B cell (primary cell): ENCODE measurements at regions not wholly inside any gene's neighbourhood (a gene's known extent, or its start where the extent isn't known, plus 50 kb on each side); places are given as distances from the start of the nearest gene placed in this dataset.

Experiments
- ATAC-seq: fragments of 200-7000 bp; cut with Tn5 transposase; one replicate; pipeline ENCODE4 v1.10.0; 2021; ENCODE audit warnings: low read depth, mild to moderate bottlenecking, moderate number of reproducible peaks, moderate library complexity
- CTCF ChIA-PET: fragments of 350-600 bp; sonication (Branson Sonifier 250); formaldehyde crosslinking; loops from one replicate; lab custom pipeline; 2021; ENCODE audit warnings: antibody characterized with exemption, inconsistent platforms; lab: Charles Lee
- POLR2A ChIA-PET: fragments of 350-600 bp; sonication (Branson Sonifier 250); formaldehyde crosslinking; loops from one replicate; lab custom pipeline; 2021; ENCODE audit warnings: antibody characterized with exemption; lab: Charles Lee
- DNase-seq: peaks from one replicate; pipeline ENCODE4 v3.0.0; 2013
- H2AFZ ChIP-seq: 2 replicates; pipeline ENCODE4 v1.6.1; 2012; ENCODE audit warnings: mild to moderate bottlenecking, low read depth, low read length; ENCODE audit not compliant: insufficient read depth, poor library complexity, severe bottlenecking
- H3K27ac ChIP-seq, 2 donors: 1 replicate in 1 of 2; 2 replicates in 1 of 2; pipeline ENCODE4 v1.5.1; 2012 to 2013; ENCODE audit warnings: low read length in 2 of 2, mild to moderate bottlenecking in 2 of 2, moderate library complexity in 1 of 2
- H3K27me3 ChIP-seq, 4 experiments: fragments of 200-600 bp in 1 of 4; sonication (generic) in 1 of 4; replicated peaks in 1 of 4; 1 replicate in 2 of 4; 2 replicates in 2 of 4; pipeline versions ENCODE4 v1.6.1 to v1.7.0; 2013 to 2016; ENCODE audit warnings: low read length in 3 of 4, mild to moderate bottlenecking in 2 of 4, mixed read lengths in 1 of 4, moderate library complexity in 1 of 4; ENCODE audit not compliant: insufficient read depth in 4 of 4, control insufficient read depth in 3 of 4; ENCODE audit errors: control extremely low read depth in 1 of 4
- H3K36me3 ChIP-seq, 2 experiments: replicated peaks in 1 of 2; 1 replicate in 1 of 2; 2 replicates in 1 of 2; pipeline versions ENCODE4 v1.6.1 to v1.7.1; 2013; ENCODE audit warnings: low read length in 1 of 2; ENCODE audit not compliant: insufficient read depth in 2 of 2, control insufficient read depth in 1 of 2; ENCODE audit errors: control extremely low read depth in 1 of 2, extremely low read depth in 1 of 2
- H3K4me1 ChIP-seq, 2 donors: fragments of 200-600 bp in 1 of 2; sonication (generic) in 1 of 2; 1 replicate in 1 of 2; 2 replicates in 1 of 2; pipeline versions ENCODE4 v1.5.1 to v1.6.1; 2013 to 2017; ENCODE audit warnings: low read length in 2 of 2; ENCODE audit not compliant: control insufficient read depth in 2 of 2, insufficient read depth in 2 of 2
- H3K4me2 ChIP-seq: replicated peaks from 2 replicates; pipeline ENCODE3; 2012; ENCODE audit warnings: mild to moderate bottlenecking, low read depth, low read length; ENCODE audit not compliant: poor library complexity, severe bottlenecking
- H3K4me3 ChIP-seq, 5 experiments: fragments of 200-600 bp in 1 of 5; sonication (generic) in 1 of 5; 1 replicate in 3 of 5; 2 replicates in 2 of 5; pipeline versions ENCODE4 v1.5.1 to v1.7.0; 2011 to 2016; ENCODE audit warnings: low read length in 4 of 5, mild to moderate bottlenecking in 4 of 5, low read depth in 2 of 5, control low read depth in 1 of 5, moderate library complexity in 1 of 5; ENCODE audit not compliant: insufficient read depth in 1 of 5; ENCODE audit errors: control extremely low read depth in 1 of 5, extremely low read depth in 1 of 5
- H3K79me2 ChIP-seq: fragments of 200-600 bp; sonication (generic); one replicate; pipeline ENCODE4 v1.6.0; 2016; ENCODE audit warnings: low read length; ENCODE audit not compliant: control insufficient read depth, insufficient read depth
- H3K9ac ChIP-seq: fragments of 200-600 bp; sonication (generic); 2 replicates; pipeline ENCODE4 v1.6.1; 2017; ENCODE audit warnings: mild to moderate bottlenecking, low read length, moderate library complexity
- H3K9me3 ChIP-seq, 3 donors: one replicate each; pipeline versions ENCODE4 v1.6.1 to v1.7.1; 2013; ENCODE audit warnings: low read length in 2 of 3; ENCODE audit not compliant: control insufficient read depth in 2 of 3, insufficient read depth in 1 of 3; ENCODE audit errors: control extremely low read depth in 1 of 3
- H4K20me1 ChIP-seq: 2 replicates; pipeline ENCODE4 v1.6.0; 2012; ENCODE audit warnings: mild to moderate bottlenecking, low read length; ENCODE audit not compliant: insufficient read depth, control insufficient read depth, poor library complexity, severe bottlenecking
- H3K27ac Mint-ChIP-seq: one replicate; pipeline ENCODE4 v1.8.0; 2021; ENCODE audit warnings: mixed read lengths
- H3K27me3 Mint-ChIP-seq: one replicate; pipeline ENCODE4 v1.8.0; 2021; ENCODE audit warnings: mixed read lengths
- H3K4me1 Mint-ChIP-seq: one replicate; pipeline ENCODE4 v1.8.0; 2021; ENCODE audit warnings: mixed read lengths
- H3K4me3 Mint-ChIP-seq: one replicate; pipeline ENCODE4 v1.8.0; 2021; ENCODE audit warnings: mixed read lengths
- H3K9me3 Mint-ChIP-seq: one replicate; pipeline ENCODE4 v1.8.0; 2022; ENCODE audit warnings: mixed read lengths; ENCODE audit not compliant: insufficient read depth
- CTCF ChIP-seq: fragments of 200-600 bp; IDR thresholded peaks from one replicate; pipeline ENCODE4 v1.8.0; 2022; ENCODE audit warnings: antibody characterized with exemption, mild to moderate bottlenecking
- EZH2 ChIP-seq: IDR thresholded peaks from 2 replicates; pipeline ENCODE4 v1.6.1; 2012; ENCODE audit warnings: borderline replicate concordance, low read depth, mild to moderate bottlenecking, moderate library complexity, low read length; ENCODE audit not compliant: insufficient read depth, poor library complexity, severe bottlenecking
- WGBS: methylation state at CpG from one replicate; pipeline ENCODE4 v1.1.5; 2013; ENCODE audit warnings: missing lambda C conversion rate; ENCODE audit not compliant: insufficient coverage; 5-methylcytosine and 5-hydroxymethylcytosine counted together
- intact Hi-C: fragments of 100-400 bp; cut with micrococcal nuclease; formaldehyde crosslinking; loops from one replicate; pipeline ENCODE4 v1.10.0; 2022

- peaks cover 0 to 6% (median 0%) of the 10 kb centered on the region in 3 donors for H3K9me3 ChIP-seq
- CTCF ChIA-PET: no interaction called here
- H3K4me3 ChIP-seq: no peak overlapping the region
- Mint-ChIP-seq H3K4me3 (no peak overlapping the region), H3K9me3 (no peaks in the 10 kb centered on the region), H3K4me1 (no peaks in the 10 kb centered on the region), H3K27me3 (no peaks in the 10 kb centered on the region), H3K27ac (no peak overlapping the region)
- no peak for ATAC-seq
- no CpG with 5 or more reads among the region's 2 CpGs for WGBS
- no peaks in the 10 kb centered on the region for H3K27me3 ChIP-seq
- no peak for TF ChIP-seq CTCF
- TF ChIP-seq EZH2: no peak
- H3K9ac ChIP-seq: no peak overlapping the region
- no peaks in the 10 kb centered on the region for H4K20me1 ChIP-seq
- POLR2A ChIA-PET: no interaction called here
- H3K79me2 ChIP-seq: no peaks in the 10 kb centered on the region
- intact Hi-C loops: no loop called here
- H2AFZ ChIP-seq: no peak overlapping the region
- no peak for DNase-seq
- H3K4me2 ChIP-seq: no peak overlapping the region
- no peaks in the 10 kb centered on the region for H3K36me3 ChIP-seq
- H3K27ac ChIP-seq: no peak overlapping the region
- no peaks in the 10 kb centered on the region for H3K4me1 ChIP-seq
Observed at GRCh38 chr4:13782231-13782630, 154.7 kb upstream of the BOD1L1 start.

- H3K4me3 Mint-ChIP-seq: no peak overlapping the region
- no peak for ATAC-seq
- H3K27me3 Mint-ChIP-seq: no peaks in the 10 kb centered on the region
- no peak for TF ChIP-seq EZH2
- no peak for TF ChIP-seq CTCF
- intact Hi-C loops: no loop called here
- POLR2A ChIA-PET: no interaction called here
- no peak overlapping the region for H3K27ac Mint-ChIP-seq
- WGBS: 51% methylated on average over 7 of the region's 8 CpGs
- Histone ChIP-seq H3K27ac (no peak overlapping the region), H3K9me3 (peaks cover 0 to 6% (median 0%) of the 10 kb centered on the region in 3 donors), H3K79me2 (no peaks in the 10 kb centered on the region), H2AFZ (no peak overlapping the region), H3K4me1 (no peaks in the 10 kb centered on the region), H3K36me3 (no peaks in the 10 kb centered on the region), H3K4me3 (no peak overlapping the region), H4K20me1 (no peaks in the 10 kb centered on the region), H3K4me2 (no peak overlapping the region), H3K9ac (no peak overlapping the region), H3K27me3 (no peaks in the 10 kb centered on the region)
- H3K4me1 Mint-ChIP-seq: no peaks in the 10 kb centered on the region
- DNase-seq: no peak
- CTCF ChIA-PET: no interaction called here
- H3K9me3 Mint-ChIP-seq: no peaks in the 10 kb centered on the region
Observed at GRCh38 chr4:13783800-13784411, 156.4 kb upstream of the BOD1L1 start.
